GM19438 (cell line): ENCODE measurements at regions not wholly inside any gene's neighbourhood (a gene's known extent, or its start where the extent isn't known, plus 50 kb on each side); places are given as distances from the start of the nearest gene placed in this dataset.

Experiments used
- ATAC-seq: cut with Tn5 transposase; IDR thresholded peaks from one replicate; pipeline ENCODE4 v1.9.1; 2021; ENCODE audit warnings: low read depth; ENCODE audit not compliant: unreplicated experiment

GRCh38 chr6:167049275-167049674 is 50.1 kb downstream of the CEP43 start:
- no peak for ATAC-seq

- ATAC-seq: no peak
Measured at GRCh38 chr6:167050903-167051302, 51.7 kb downstream of the CEP43 start.

- ATAC-seq: no peak
Measured at GRCh38 chr6:167053895-167054530, 54.8 kb downstream of the CEP43 start.

- no peak for ATAC-seq
Measured at GRCh38 chr6:167054987-167055386, 55.8 kb downstream of the CEP43 start.

GRCh38 chr6:167056370-167056769 is 57.2 kb downstream of the CEP43 start:
- ATAC-seq: peak; percentile 62

GRCh38 chr6:167058261-167058660 is 59.1 kb downstream of the CEP43 start:
- no peak for ATAC-seq
